ENCODE measurements at regions not wholly inside any gene's neighbourhood (a gene's known extent, or its start where the extent isn't known, plus 50 kb on each side); places are given as distances from the start of the nearest gene placed in this dataset.

GRCh38 chrX:121231566-121232358 lies 184.4 kb downstream of the GLUD2 start:
- H3K36me3 ChIP-seq: no peaks in the 10 kb centered on the region
- H3K4me3 ChIP-seq: no peak overlapping the region
- no peaks in the 10 kb centered on the region for H3K9me3 ChIP-seq
- H3K4me1 ChIP-seq: no peaks in the 10 kb centered on the region
- H3K27ac ChIP-seq: no peak overlapping the region
- TF ChIP-seq EP300 (IDR thresholded peaks at IDR 0.05) (no peak), POLR2A (IDR thresholded peaks at IDR 0.05) (no peak)
- TF ChIP-seq, protein P1, sequence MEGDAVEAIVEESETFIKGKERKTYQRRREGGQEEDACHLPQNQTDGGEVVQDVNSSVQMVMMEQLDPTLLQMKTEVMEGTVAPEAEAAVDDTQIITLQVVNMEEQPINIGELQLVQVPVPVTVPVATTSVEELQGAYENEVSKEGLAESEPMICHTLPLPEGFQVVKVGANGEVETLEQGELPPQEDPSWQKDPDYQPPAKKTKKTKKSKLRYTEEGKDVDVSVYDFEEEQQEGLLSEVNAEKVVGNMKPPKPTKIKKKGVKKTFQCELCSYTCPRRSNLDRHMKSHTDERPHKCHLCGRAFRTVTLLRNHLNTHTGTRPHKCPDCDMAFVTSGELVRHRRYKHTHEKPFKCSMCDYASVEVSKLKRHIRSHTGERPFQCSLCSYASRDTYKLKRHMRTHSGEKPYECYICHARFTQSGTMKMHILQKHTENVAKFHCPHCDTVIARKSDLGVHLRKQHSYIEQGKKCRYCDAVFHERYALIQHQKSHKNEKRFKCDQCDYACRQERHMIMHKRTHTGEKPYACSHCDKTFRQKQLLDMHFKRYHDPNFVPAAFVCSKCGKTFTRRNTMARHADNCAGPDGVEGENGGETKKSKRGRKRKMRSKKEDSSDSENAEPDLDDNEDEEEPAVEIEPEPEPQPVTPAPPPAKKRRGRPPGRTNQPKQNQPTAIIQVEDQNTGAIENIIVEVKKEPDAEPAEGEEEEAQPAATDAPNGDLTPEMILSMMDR (IDR thresholded peaks at IDR 0.05): no peak
- H3K27me3 ChIP-seq: no peaks in the 10 kb centered on the region
- WGBS, 2 donors (ENCODE audit: low coverage in 1 of 2): no CpG with 5 or more reads among the region's 10 CpGs
- no peak for ATAC-seq

- H3K36me3 ChIP-seq: no peaks in the 10 kb centered on the region
- WGBS, 2 donors (ENCODE audit: low coverage in 1 of 2): 100% methylated on average over 1 of the region's 1 CpG; no CpG with 5 or more reads in 1 of the 2 donors
- H3K27me3 ChIP-seq: no peaks in the 10 kb centered on the region
Measured at GRCh38 chrX:121236040-121236439, 188.6 kb downstream of the GLUD2 start.

DNA sequence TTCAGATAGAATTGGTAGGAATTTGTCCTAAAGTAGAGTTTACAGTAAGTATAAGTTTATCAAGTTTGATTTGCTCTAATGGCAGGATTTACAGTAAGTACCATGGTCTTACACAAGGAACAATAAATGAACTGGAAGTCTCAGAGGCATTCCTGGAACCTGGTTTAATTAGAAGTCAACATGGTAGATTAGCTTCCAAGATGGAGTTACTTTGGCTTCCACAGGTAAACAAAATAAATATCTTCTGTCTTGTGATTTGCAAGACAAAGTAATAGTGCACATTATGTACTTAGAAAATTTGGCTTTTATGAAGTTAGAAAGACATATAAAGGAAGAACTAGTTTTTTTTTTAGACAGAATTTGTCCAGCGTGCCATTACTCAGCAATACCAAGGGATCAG lies 190.7 kb downstream of the GLUD2 start:
- 92 to 100% methylated on average over 1 of the region's 1 CpG for WGBS, 2 donors (ENCODE audit: low coverage in 1 of 2)
- Histone ChIP-seq H3K4me3 (no peak overlapping the region), H3K27ac (no peak overlapping the region), H3K9me3 (no peaks in the 10 kb centered on the region), H3K36me3 (no peaks in the 10 kb centered on the region), H3K4me1 (no peaks in the 10 kb centered on the region), H3K27me3 (no peaks in the 10 kb centered on the region)
- ATAC-seq: no peak
- TF ChIP-seq POLR2AphosphoS5 (IDR thresholded peaks at IDR 0.05) (no peak), POLR2A (IDR thresholded peaks at IDR 0.05) (no peak), EP300 (IDR thresholded peaks at IDR 0.05) (no peak)
- TF ChIP-seq, protein P1 (IDR thresholded peaks at IDR 0.05): no peak

More at GRCh38 chrX:121236040-121236439, 188.6 kb downstream of the GLUD2 start:
- Histone ChIP-seq H3K27ac (no peak overlapping the region), H3K9me3 (no peaks in the 10 kb centered on the region), H3K4me3 (no peak overlapping the region), H3K4me1 (no peaks in the 10 kb centered on the region)
- TF ChIP-seq POLR2A (IDR thresholded peaks at IDR 0.05) (no peak), EP300 (IDR thresholded peaks at IDR 0.05) (no peak), POLR2AphosphoS5 (IDR thresholded peaks at IDR 0.05) (no peak)
- TF ChIP-seq, protein P1 (IDR thresholded peaks at IDR 0.05): no peak
- no peak for ATAC-seq

GRCh38 chrX:121244511-121244910 lies 197.1 kb downstream of the GLUD2 start:
- TF ChIP-seq POLR2AphosphoS5 (IDR thresholded peaks at IDR 0.05): no peak
- no peak for TF ChIP-seq EP300 (IDR thresholded peaks at IDR 0.05)
- no peak for TF ChIP-seq POLR2A (IDR thresholded peaks at IDR 0.05)
- TF ChIP-seq, protein P1 (IDR thresholded peaks at IDR 0.05): no peak
- Histone ChIP-seq H3K4me1 (no peaks in the 10 kb centered on the region), H3K9me3 (no peaks in the 10 kb centered on the region), H3K27ac (no peak overlapping the region), H3K36me3 (no peaks in the 10 kb centered on the region), H3K27me3 (no peaks in the 10 kb centered on the region), H3K4me3 (no peak overlapping the region)
- ATAC-seq: no peak
- 80 to 100% methylated on average over 1 of the region's 1 CpG for WGBS, 2 donors (ENCODE audit: low coverage in 1 of 2)

DNA sequence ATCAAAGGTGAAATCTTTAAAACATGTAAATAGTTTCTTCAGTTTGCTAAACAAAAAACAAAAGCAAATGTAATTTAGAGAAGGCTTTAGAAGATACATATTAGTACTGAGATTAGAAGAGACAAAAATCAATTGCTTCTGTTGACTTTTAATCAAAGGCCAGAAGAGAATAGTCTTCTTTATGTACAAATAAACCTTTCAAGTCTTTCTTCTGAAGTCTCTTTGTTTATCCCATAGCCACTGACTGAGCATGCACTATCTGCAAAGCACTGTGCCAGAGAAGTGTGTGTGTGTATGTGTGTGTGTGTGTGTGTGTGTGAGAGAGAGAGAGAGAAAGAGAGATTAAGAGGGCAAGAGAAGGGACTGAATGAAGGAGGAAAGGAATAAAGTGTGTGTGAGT lies 198.4 kb downstream of the GLUD2 start:
- Histone ChIP-seq H3K27me3 (no peaks in the 10 kb centered on the region), H3K27ac (no peak overlapping the region), H3K9me3 (no peaks in the 10 kb centered on the region), H3K36me3 (no peaks in the 10 kb centered on the region), H3K4me1 (no peaks in the 10 kb centered on the region), H3K4me3 (no peak overlapping the region)
- ATAC-seq: no peak
- TF ChIP-seq, protein P1 (IDR thresholded peaks at IDR 0.05): no peak
- TF ChIP-seq POLR2AphosphoS5 (IDR thresholded peaks at IDR 0.05): no peak
- TF ChIP-seq EP300 (IDR thresholded peaks at IDR 0.05): no peak
- no peak for TF ChIP-seq POLR2A (IDR thresholded peaks at IDR 0.05)
